ENCODE measurements at regions not wholly inside any gene's neighbourhood (a gene's known extent, or its start where the extent isn't known, plus 50 kb on each side); places are given as distances from the start of the nearest gene placed in this dataset.

DNA sequence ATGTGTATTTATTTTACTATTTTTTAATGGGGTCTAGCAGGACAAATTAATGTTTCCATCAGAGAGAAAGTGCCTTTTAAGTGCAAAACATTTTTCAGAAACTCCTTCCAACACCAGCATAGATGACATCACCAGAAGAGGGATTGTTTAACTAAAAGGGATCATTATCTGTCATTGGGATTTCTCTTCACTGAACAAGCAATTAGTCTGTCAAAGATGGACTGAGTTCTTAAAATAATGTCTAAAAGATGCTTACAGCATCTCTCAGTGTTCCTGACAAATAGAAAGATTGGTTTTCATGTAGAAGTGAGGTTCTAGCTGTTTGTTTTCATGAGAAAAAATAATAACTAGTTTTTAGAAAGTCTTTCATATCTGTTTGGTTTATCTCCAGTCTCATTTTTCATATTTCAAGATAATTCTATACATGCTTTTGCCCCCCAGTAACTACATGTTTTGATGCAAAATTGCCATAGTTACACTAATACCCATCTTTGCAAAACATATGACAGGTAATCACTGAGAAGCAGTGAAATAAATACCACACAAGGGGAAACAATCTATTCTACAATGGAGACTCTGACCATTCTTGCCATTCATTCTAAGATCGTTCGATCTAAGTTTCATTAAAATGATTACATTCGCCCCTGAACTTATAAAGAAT lies 850.3 kb downstream of the GALC start:
- Histone ChIP-seq H3K27me3 (ENCODE audit: insufficient read depth, low read length, poor library complexity) (no peaks in the 10 kb centered on the region), H3K9ac (ENCODE audit: low read depth, low read length) (no peak overlapping the region), H3K36me3 (ENCODE audit: insufficient read depth, low read length) (no peaks in the 10 kb centered on the region), H2AFZ (ENCODE audit: low read depth, low read length) (no peak overlapping the region), H4K20me1 (ENCODE audit: insufficient read depth, low read length) (no peaks in the 10 kb centered on the region), H3K4me2 (ENCODE audit: insufficient read depth, low read length) (no peak overlapping the region), H3K4me3 (ENCODE audit: low read depth in 1 of 2, low read length in 2 of 2) (no peak overlapping the region), H3K4me1 (ENCODE audit: insufficient read depth, low read length) (no peaks in the 10 kb centered on the region), H3K9me3 (ENCODE audit: insufficient read depth, low read length, severe bottlenecking) (no peaks in the 10 kb centered on the region), H3K79me2 (ENCODE audit: insufficient read depth, low read length) (no peaks in the 10 kb centered on the region), H3K27ac (ENCODE audit: low read length) (no peak overlapping the region)
- DNase-seq: no peak
- no peak for ATAC-seq (ENCODE audit: insufficient read depth, low read depth)
- no peak for TF ChIP-seq EZH2 (IDR thresholded peaks at IDR 0.05; ENCODE audit: borderline replicate concordance, low read depth, low read length, severe bottlenecking)
- TF ChIP-seq, protein P1, sequence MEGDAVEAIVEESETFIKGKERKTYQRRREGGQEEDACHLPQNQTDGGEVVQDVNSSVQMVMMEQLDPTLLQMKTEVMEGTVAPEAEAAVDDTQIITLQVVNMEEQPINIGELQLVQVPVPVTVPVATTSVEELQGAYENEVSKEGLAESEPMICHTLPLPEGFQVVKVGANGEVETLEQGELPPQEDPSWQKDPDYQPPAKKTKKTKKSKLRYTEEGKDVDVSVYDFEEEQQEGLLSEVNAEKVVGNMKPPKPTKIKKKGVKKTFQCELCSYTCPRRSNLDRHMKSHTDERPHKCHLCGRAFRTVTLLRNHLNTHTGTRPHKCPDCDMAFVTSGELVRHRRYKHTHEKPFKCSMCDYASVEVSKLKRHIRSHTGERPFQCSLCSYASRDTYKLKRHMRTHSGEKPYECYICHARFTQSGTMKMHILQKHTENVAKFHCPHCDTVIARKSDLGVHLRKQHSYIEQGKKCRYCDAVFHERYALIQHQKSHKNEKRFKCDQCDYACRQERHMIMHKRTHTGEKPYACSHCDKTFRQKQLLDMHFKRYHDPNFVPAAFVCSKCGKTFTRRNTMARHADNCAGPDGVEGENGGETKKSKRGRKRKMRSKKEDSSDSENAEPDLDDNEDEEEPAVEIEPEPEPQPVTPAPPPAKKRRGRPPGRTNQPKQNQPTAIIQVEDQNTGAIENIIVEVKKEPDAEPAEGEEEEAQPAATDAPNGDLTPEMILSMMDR (IDR thresholded peaks at IDR 0.05; ENCODE audit: borderline replicate concordance, extremely low read depth, low read length, poor library complexity, severe bottlenecking): no peak

DNA sequence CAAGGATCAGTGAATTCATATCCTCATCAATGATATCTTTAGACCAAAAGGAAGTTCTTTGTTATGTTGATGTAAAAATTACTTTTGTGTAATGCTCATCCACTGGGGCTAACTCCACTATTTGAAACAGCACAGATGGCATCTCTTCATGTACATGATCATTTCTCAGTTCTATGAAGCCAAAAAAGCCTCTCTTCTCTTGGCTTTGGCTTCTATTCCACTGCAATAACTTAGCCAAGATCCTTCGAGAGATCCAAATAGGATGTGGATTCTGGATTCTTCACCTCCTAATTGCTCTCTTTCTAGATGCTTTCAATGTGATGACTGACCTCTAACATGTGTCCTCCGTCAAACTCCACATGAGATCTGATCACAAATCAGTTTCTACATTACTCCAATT lies 851.2 kb downstream of the GALC start:
- Histone ChIP-seq H3K4me2 (ENCODE audit: insufficient read depth, low read length) (no peak overlapping the region), H3K9me3 (ENCODE audit: insufficient read depth, low read length, severe bottlenecking) (no peaks in the 10 kb centered on the region), H3K4me1 (ENCODE audit: insufficient read depth, low read length) (no peaks in the 10 kb centered on the region), H3K4me3 (ENCODE audit: low read depth in 1 of 2, low read length in 2 of 2) (no peak overlapping the region), H3K36me3 (ENCODE audit: insufficient read depth, low read length) (no peaks in the 10 kb centered on the region), H4K20me1 (ENCODE audit: insufficient read depth, low read length) (no peaks in the 10 kb centered on the region), H3K79me2 (ENCODE audit: insufficient read depth, low read length) (no peaks in the 10 kb centered on the region), H3K27me3 (ENCODE audit: insufficient read depth, low read length, poor library complexity) (no peaks in the 10 kb centered on the region), H3K27ac (ENCODE audit: low read length) (no peak overlapping the region), H2AFZ (ENCODE audit: low read depth, low read length) (no peak overlapping the region), H3K9ac (ENCODE audit: low read depth, low read length) (no peak overlapping the region)
- TF ChIP-seq, protein P1 (IDR thresholded peaks at IDR 0.05; ENCODE audit: borderline replicate concordance, extremely low read depth, low read length, poor library complexity, severe bottlenecking): no peak
- TF ChIP-seq EZH2 (IDR thresholded peaks at IDR 0.05; ENCODE audit: borderline replicate concordance, low read depth, low read length, severe bottlenecking): no peak
- ATAC-seq (ENCODE audit: insufficient read depth, low read depth) (no peak), DNase-seq (no peak)

DNA sequence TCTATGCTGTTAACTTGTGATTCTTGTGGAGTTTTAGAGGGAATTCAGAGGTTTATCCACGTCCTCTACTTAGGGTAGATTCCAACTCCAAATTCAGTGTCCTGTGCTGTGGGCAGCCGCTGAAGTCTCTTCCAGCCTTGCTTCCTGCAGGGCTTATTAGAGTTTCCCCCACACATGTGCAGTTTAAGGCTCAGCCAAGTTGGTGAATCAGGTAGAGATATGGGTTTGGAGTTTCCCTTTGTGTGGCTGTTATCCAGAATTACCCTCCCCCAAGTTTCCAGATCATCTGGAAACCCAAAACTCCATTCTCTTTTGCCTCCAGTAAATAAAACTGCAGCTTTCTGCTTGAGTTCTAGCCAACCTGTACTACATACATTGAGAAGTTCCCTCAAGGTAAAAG lies 853.7 kb downstream of the GALC start:
- H3K4me2 ChIP-seq (ENCODE audit: insufficient read depth, low read length): no peak overlapping the region

More for the DNA sequence above, 853.7 kb downstream of the GALC start:
- ATAC-seq (ENCODE audit: insufficient read depth, low read depth) (no peak), DNase-seq (no peak)
- H3K9me3 ChIP-seq (ENCODE audit: insufficient read depth, low read length, severe bottlenecking): no peaks in the 10 kb centered on the region
- no peak overlapping the region for H3K4me3 ChIP-seq (ENCODE audit: low read depth in 1 of 2, low read length in 2 of 2)
- no peak overlapping the region for H3K9ac ChIP-seq (ENCODE audit: low read depth, low read length)
- H4K20me1 ChIP-seq (ENCODE audit: insufficient read depth, low read length): no peaks in the 10 kb centered on the region
- no peaks in the 10 kb centered on the region for H3K27me3 ChIP-seq (ENCODE audit: insufficient read depth, low read length, poor library complexity)
- H3K4me1 ChIP-seq (ENCODE audit: insufficient read depth, low read length): no peaks in the 10 kb centered on the region
- TF ChIP-seq, protein P1 (IDR thresholded peaks at IDR 0.05; ENCODE audit: borderline replicate concordance, extremely low read depth, low read length, poor library complexity, severe bottlenecking): no peak
- no peak for TF ChIP-seq EZH2 (IDR thresholded peaks at IDR 0.05; ENCODE audit: borderline replicate concordance, low read depth, low read length, severe bottlenecking)
- no peak overlapping the region for H2AFZ ChIP-seq (ENCODE audit: low read depth, low read length)
- H3K79me2 ChIP-seq (ENCODE audit: insufficient read depth, low read length): no peaks in the 10 kb centered on the region
- H3K27ac ChIP-seq (ENCODE audit: low read length): no peak overlapping the region
- no peaks in the 10 kb centered on the region for H3K36me3 ChIP-seq (ENCODE audit: insufficient read depth, low read length)
